IPS-18a (cell line): ENCODE measurements at regions not wholly inside any gene's neighbourhood (a gene's known extent, or its start where the extent isn't known, plus 50 kb on each side); places are given as distances from the start of the nearest gene placed in this dataset.
A peak's percentile ranks its signal among the peaks of the same experiment; 100 is the strongest.

ENCODE experiments used
- H3K27ac ChIP-seq: one replicate; pipeline ENCODE4 v1.5.1; 2013; ENCODE audit warnings: low read length
- H3K27me3 ChIP-seq: one replicate; pipeline ENCODE4 v1.6.1; 2013; ENCODE audit warnings: mild to moderate bottlenecking, low read length; ENCODE audit not compliant: control insufficient read depth, insufficient read depth
- H3K36me3 ChIP-seq: one replicate; pipeline ENCODE4 v1.6.1; 2013; ENCODE audit warnings: low read depth, low read length; ENCODE audit not compliant: control insufficient read depth
- H3K4me1 ChIP-seq: one replicate; pipeline ENCODE4 v1.6.1; 2013; ENCODE audit warnings: low read depth, low read length; ENCODE audit not compliant: control insufficient read depth
- H3K4me3 ChIP-seq: one replicate; pipeline ENCODE4 v1.5.1; 2013; ENCODE audit warnings: low read length
- H3K9ac ChIP-seq: one replicate; pipeline ENCODE4 v1.6.1; 2013; ENCODE audit warnings: mild to moderate bottlenecking, low read length, moderate library complexity
- H3K9me3 ChIP-seq: one replicate; pipeline ENCODE4 v1.6.1; 2013; ENCODE audit warnings: low read depth, low read length; ENCODE audit not compliant: control insufficient read depth

GRCh38 chr11:92510591-92510990, 286.0 kb downstream of the FAT3 start:
- no peaks in the 10 kb centered on the region for H3K27me3 ChIP-seq
- no peak overlapping the region for H3K27ac ChIP-seq
- H3K9me3 ChIP-seq, result no peaks in the 10 kb centered on the region
- H3K36me3 ChIP-seq, result no peaks in the 10 kb centered on the region
- H3K4me3 ChIP-seq, result no peak overlapping the region
- no peak overlapping the region for H3K9ac ChIP-seq
- peaks cover 57% of the 10 kb centered on the region for H3K4me1 ChIP-seq

GRCh38 chr11:92511522-92512203, 287.0 kb downstream of the FAT3 start:
- Histone ChIP-seq H3K27me3 (no peaks in the 10 kb centered on the region), H3K27ac (peak overlapping the region; percentile 76), H3K4me1 (peaks cover 47% of the 10 kb centered on the region), H3K36me3 (no peaks in the 10 kb centered on the region), H3K4me3 (peak overlapping the region; percentile 45), H3K9ac (peak overlapping the region; percentile 27), H3K9me3 (no peaks in the 10 kb centered on the region)

GRCh38 chr11:92512204-92512569, 287.6 kb downstream of the FAT3 start:
- Histone ChIP-seq H3K9ac (no peak overlapping the region), H3K9me3 (no peaks in the 10 kb centered on the region), H3K27ac (no peak overlapping the region), H3K4me1 (peaks cover 42% of the 10 kb centered on the region), H3K36me3 (no peaks in the 10 kb centered on the region), H3K27me3 (no peaks in the 10 kb centered on the region), H3K4me3 (no peak overlapping the region)

- Histone ChIP-seq H3K36me3 (no peaks in the 10 kb centered on the region), H3K27me3 (no peaks in the 10 kb centered on the region), H3K9me3 (no peaks in the 10 kb centered on the region), H3K4me1 (no peaks in the 10 kb centered on the region), H3K4me3 (no peak overlapping the region), H3K27ac (no peak overlapping the region), H3K9ac (no peak overlapping the region)
Observed at GRCh38 chr11:92523611-92524010, 299.0 kb downstream of the FAT3 start.

GRCh38 chr11:92524542-92524941, 299.9 kb downstream of the FAT3 start:
- Histone ChIP-seq H3K9me3 (no peaks in the 10 kb centered on the region), H3K4me1 (peaks cover 6% of the 10 kb centered on the region), H3K27ac (no peak overlapping the region), H3K9ac (no peak overlapping the region), H3K4me3 (no peak overlapping the region), H3K27me3 (no peaks in the 10 kb centered on the region), H3K36me3 (no peaks in the 10 kb centered on the region)

- H3K4me1 ChIP-seq, result peaks cover 12% of the 10 kb centered on the region
- H3K36me3 ChIP-seq, result no peaks in the 10 kb centered on the region
- no peaks in the 10 kb centered on the region for H3K27me3 ChIP-seq
- no peak overlapping the region for H3K9ac ChIP-seq
- no peaks in the 10 kb centered on the region for H3K9me3 ChIP-seq
- no peak overlapping the region for H3K27ac ChIP-seq
- H3K4me3 ChIP-seq, result no peak overlapping the region
Observed at GRCh38 chr11:92527467-92527866, 302.8 kb downstream of the FAT3 start.

GRCh38 chr11:92528001-92528400, 303.4 kb downstream of the FAT3 start:
- no peak overlapping the region for H3K4me3 ChIP-seq
- peaks cover 12% of the 10 kb centered on the region for H3K4me1 ChIP-seq
- no peak overlapping the region for H3K27ac ChIP-seq
- no peaks in the 10 kb centered on the region for H3K36me3 ChIP-seq
- H3K27me3 ChIP-seq, result no peaks in the 10 kb centered on the region
- no peak overlapping the region for H3K9ac ChIP-seq
- no peaks in the 10 kb centered on the region for H3K9me3 ChIP-seq

GRCh38 chr11:92531065-92531739, 306.6 kb downstream of the FAT3 start:
- Histone ChIP-seq H3K36me3 (no peaks in the 10 kb centered on the region), H3K9me3 (no peaks in the 10 kb centered on the region), H3K27ac (no peak overlapping the region), H3K27me3 (no peaks in the 10 kb centered on the region), H3K4me3 (no peak overlapping the region), H3K4me1 (peaks cover 12% of the 10 kb centered on the region), H3K9ac (no peak overlapping the region)

- peaks cover 19% of the 10 kb centered on the region for H3K4me1 ChIP-seq
- no peak overlapping the region for H3K27ac ChIP-seq
- H3K9ac ChIP-seq, result no peak overlapping the region
Observed at GRCh38 chr11:92533657-92534335, 309.2 kb downstream of the FAT3 start.

GRCh38 chr11:92536883-92537282, 312.3 kb downstream of the FAT3 start:
- Histone ChIP-seq H3K36me3 (no peaks in the 10 kb centered on the region), H3K9ac (no peak overlapping the region), H3K9me3 (no peaks in the 10 kb centered on the region), H3K27ac (no peak overlapping the region), H3K4me1 (peaks cover 22% of the 10 kb centered on the region), H3K4me3 (no peak overlapping the region), H3K27me3 (no peaks in the 10 kb centered on the region)

More at GRCh38 chr11:92533657-92534335, 309.2 kb downstream of the FAT3 start:
- no peaks in the 10 kb centered on the region for H3K9me3 ChIP-seq
- H3K36me3 ChIP-seq, result no peaks in the 10 kb centered on the region
- no peaks in the 10 kb centered on the region for H3K27me3 ChIP-seq
- no peak overlapping the region for H3K4me3 ChIP-seq

GRCh38 chr11:92540096-92540495, 315.5 kb downstream of the FAT3 start:
- Histone ChIP-seq H3K27ac (no peak overlapping the region), H3K9ac (no peak overlapping the region), H3K4me1 (peaks cover 29% of the 10 kb centered on the region), H3K27me3 (no peaks in the 10 kb centered on the region), H3K36me3 (no peaks in the 10 kb centered on the region), H3K4me3 (no peak overlapping the region), H3K9me3 (no peaks in the 10 kb centered on the region)
